Glutamatergic neuron (in vitro differentiated cells): ENCODE measurements at regions not wholly inside any gene's neighbourhood (a gene's known extent, or its start where the extent isn't known, plus 50 kb on each side); places are given as distances from the start of the nearest gene placed in this dataset.

Experiments used
- DNase-seq: peaks from one replicate; pipeline ENCODE4 v3.0.0; 2022
- H3K27ac Mint-ChIP-seq: one replicate; pipeline ENCODE4 v1.8.0; 2020; ENCODE audit warnings: mild to moderate bottlenecking, mixed read lengths, inconsistent platforms; ENCODE audit not compliant: unreplicated experiment
- H3K27me3 Mint-ChIP-seq: one replicate; pipeline ENCODE4 v1.8.0; 2020; ENCODE audit warnings: mild to moderate bottlenecking, moderate library complexity, mixed read lengths, inconsistent platforms; ENCODE audit not compliant: unreplicated experiment
- H3K36me3 Mint-ChIP-seq: one replicate; pipeline ENCODE4 v1.8.0; 2020; ENCODE audit warnings: mild to moderate bottlenecking, mixed read lengths, inconsistent platforms; ENCODE audit not compliant: unreplicated experiment
- H3K4me1 Mint-ChIP-seq: one replicate; pipeline ENCODE4 v1.8.0; 2020; ENCODE audit warnings: mild to moderate bottlenecking, low read depth, mixed read lengths, inconsistent platforms; ENCODE audit not compliant: unreplicated experiment
- H3K4me3 Mint-ChIP-seq: one replicate; pipeline ENCODE4 v1.8.0; 2020; ENCODE audit warnings: mild to moderate bottlenecking, mixed read lengths, inconsistent platforms; ENCODE audit not compliant: unreplicated experiment
- H3K9me3 Mint-ChIP-seq: one replicate; pipeline ENCODE4 v1.8.0; 2020; ENCODE audit warnings: mild to moderate bottlenecking, moderate library complexity, mixed read lengths, inconsistent platforms; ENCODE audit not compliant: unreplicated experiment
- TF ChIP-seq, protein P1 (sequence below): fragments of 200-600 bp; sonication (generic); IDR thresholded peaks from one replicate; pipeline ENCODE4 v1.5.0; 2021; ENCODE audit not compliant: partially characterized antibody, unreplicated experiment

DNA sequence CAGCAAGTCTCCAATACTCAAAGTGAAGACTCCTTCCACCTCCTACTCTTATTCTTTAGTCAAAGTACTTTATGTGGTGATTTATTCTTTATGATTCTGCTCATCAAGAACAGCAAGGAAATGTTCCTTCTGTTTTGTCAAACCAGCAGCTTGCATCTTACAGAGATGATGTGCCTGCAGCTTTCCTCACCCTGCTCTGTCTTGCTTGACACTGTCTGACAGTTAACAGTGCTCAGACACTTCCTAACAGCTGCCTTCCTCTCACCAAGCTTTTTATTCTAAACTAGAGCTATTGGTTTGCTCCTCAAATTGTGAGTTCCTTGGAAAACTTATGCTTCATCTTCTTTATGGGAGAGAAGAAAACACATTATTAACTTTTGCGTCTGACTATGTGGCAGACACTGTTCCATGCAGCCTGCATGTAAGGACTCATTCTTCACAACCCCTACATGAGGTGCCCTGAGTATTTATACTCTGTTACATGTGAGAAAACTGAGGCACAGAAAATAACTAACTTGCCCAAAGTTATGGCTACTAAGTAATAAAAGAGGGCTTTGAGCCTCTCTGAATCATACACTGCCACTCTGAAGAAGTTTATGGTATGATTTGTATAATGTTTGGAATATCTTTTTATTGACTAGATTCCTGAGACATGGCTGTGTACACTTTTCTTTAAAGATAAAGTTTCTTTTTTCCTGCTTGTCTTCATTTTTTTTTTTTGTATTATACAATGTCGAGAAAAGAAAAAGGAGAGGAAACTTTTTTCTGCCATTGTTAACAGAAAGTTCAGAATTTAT, 723.3 kb upstream of the DDX18 start:
- H3K9me3 Mint-ChIP-seq, result no peaks in the 10 kb centered on the region
- H3K27ac Mint-ChIP-seq, result no peak overlapping the region
- TF ChIP-seq, protein P1, sequence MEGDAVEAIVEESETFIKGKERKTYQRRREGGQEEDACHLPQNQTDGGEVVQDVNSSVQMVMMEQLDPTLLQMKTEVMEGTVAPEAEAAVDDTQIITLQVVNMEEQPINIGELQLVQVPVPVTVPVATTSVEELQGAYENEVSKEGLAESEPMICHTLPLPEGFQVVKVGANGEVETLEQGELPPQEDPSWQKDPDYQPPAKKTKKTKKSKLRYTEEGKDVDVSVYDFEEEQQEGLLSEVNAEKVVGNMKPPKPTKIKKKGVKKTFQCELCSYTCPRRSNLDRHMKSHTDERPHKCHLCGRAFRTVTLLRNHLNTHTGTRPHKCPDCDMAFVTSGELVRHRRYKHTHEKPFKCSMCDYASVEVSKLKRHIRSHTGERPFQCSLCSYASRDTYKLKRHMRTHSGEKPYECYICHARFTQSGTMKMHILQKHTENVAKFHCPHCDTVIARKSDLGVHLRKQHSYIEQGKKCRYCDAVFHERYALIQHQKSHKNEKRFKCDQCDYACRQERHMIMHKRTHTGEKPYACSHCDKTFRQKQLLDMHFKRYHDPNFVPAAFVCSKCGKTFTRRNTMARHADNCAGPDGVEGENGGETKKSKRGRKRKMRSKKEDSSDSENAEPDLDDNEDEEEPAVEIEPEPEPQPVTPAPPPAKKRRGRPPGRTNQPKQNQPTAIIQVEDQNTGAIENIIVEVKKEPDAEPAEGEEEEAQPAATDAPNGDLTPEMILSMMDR, result no peak
- H3K4me1 Mint-ChIP-seq, result peaks cover 3% of the 10 kb centered on the region
- no peak overlapping the region for H3K4me3 Mint-ChIP-seq
- H3K36me3 Mint-ChIP-seq, result no peaks in the 10 kb centered on the region
- no peak for DNase-seq
- no peaks in the 10 kb centered on the region for H3K27me3 Mint-ChIP-seq

DNA sequence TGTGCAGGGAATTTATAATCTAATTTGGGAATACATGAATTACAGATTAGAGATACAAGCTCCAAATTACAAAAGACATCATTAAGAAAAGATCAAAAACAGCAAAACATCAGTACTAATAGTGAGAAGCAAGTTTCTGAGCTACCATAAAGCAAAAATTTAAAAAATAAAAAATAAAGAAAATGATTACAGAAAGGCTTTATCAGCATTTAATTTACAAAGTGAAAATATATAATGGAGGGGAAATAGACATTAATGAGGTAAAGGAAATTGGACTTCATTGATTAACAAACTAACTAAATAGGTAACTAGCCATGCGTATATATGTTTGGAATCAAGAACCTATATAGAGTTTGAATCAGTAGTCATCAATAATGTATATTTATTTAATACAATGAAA, 712.9 kb upstream of the DDX18 start:
- no peak overlapping the region for H3K27ac Mint-ChIP-seq
- no peaks in the 10 kb centered on the region for H3K36me3 Mint-ChIP-seq
- DNase-seq, result no peak
- H3K4me3 Mint-ChIP-seq, result no peak overlapping the region
- TF ChIP-seq, protein P1, result no peak
- H3K27me3 Mint-ChIP-seq, result no peaks in the 10 kb centered on the region
- no peaks in the 10 kb centered on the region for H3K9me3 Mint-ChIP-seq
- no peaks in the 10 kb centered on the region for H3K4me1 Mint-ChIP-seq

DNA sequence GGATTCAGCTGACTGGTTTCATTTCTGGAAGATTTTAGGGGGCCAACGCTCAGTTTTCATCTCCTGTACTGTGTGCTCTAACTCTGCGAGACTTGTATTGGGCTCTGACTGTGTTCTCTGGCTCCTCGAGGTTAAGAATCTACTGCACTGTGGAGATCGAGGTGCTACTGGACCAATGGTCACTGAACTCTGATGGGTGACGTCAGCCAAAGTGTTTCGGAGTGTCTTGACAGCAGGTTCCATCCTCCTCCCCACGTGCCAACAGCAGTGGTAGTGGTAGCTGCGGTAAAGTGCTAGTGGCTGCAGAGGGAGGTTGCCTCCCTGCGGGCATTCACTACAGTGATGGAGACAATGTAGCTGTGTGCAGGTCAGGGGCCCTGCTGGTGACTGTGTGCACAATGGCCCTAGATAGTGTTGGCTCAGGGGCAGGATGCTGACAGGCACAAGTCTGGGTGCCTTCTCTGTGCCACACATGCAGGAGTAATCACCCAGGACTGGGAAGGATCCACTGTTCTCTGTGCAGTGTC, 705.7 kb upstream of the DDX18 start:
- Mint-ChIP-seq H3K27ac (no peak overlapping the region), H3K9me3 (no peaks in the 10 kb centered on the region), H3K4me1 (no peaks in the 10 kb centered on the region), H3K36me3 (no peaks in the 10 kb centered on the region), H3K4me3 (no peak overlapping the region), H3K27me3 (no peaks in the 10 kb centered on the region)
- no peak for DNase-seq
- TF ChIP-seq, protein P1, result no peak

DNA sequence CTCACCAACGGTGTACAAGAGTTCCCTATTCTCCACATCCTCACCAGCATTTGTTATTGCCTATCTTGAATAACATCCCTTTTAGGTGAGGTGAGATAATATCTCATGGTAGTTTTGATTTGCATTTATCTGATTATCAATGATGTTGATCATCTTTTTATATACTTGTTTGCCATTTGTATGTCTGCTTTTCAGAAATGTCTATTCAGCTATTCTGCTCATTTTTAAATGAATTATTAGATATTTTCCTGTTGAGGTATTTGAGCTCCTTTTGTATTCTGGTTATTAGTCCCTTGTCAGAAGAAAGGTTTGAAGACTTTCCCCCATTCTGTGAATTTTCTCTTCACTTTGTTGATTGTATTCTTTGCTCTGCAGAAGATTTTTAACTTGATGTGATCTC, 695.5 kb upstream of the DDX18 start:
- H3K27ac Mint-ChIP-seq, result no peak overlapping the region
- H3K36me3 Mint-ChIP-seq, result no peaks in the 10 kb centered on the region
- TF ChIP-seq, protein P1, result no peak
- DNase-seq, result no peak
- no peaks in the 10 kb centered on the region for H3K9me3 Mint-ChIP-seq
- H3K4me1 Mint-ChIP-seq, result no peaks in the 10 kb centered on the region
- H3K4me3 Mint-ChIP-seq, result no peak overlapping the region
- H3K27me3 Mint-ChIP-seq, result no peaks in the 10 kb centered on the region

DNA sequence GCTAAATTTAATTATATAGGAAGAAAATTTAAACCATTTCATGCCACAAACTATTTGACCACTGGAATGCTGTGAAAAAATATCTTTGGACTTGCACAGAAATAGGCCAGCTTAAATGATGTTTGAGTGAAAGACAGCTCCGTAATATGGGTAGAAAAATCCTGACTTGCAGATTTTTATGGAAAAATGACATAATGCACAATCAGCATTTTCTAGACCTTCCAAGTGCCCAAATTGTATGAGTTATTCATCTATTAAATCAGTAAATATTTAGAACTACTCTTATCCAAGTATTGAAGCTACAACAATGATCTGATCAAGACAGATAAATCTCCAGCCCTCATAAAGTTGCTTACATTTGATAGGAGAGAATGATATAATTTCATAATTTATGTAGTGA, 691.1 kb upstream of the DDX18 start:
- H3K4me1 Mint-ChIP-seq, result no peaks in the 10 kb centered on the region
- H3K9me3 Mint-ChIP-seq, result no peaks in the 10 kb centered on the region
- H3K27ac Mint-ChIP-seq, result no peak overlapping the region
- no peaks in the 10 kb centered on the region for H3K27me3 Mint-ChIP-seq
- TF ChIP-seq, protein P1, result no peak
- DNase-seq, result no peak
- no peaks in the 10 kb centered on the region for H3K36me3 Mint-ChIP-seq
- H3K4me3 Mint-ChIP-seq, result no peak overlapping the region
